DND-41 (cell line): ENCODE measurements at regions not wholly inside any gene's neighbourhood (a gene's known extent, or its start where the extent isn't known, plus 50 kb on each side); places are given as distances from the start of the nearest gene placed in this dataset.

Source experiments
- ATAC-seq: fragments of 200-7000 bp; cut with Tn5 transposase; 3 replicates; pipeline ENCODE4 v1.9.1; 2021; ENCODE audit warnings: low read depth; ENCODE audit not compliant: insufficient read depth
- DNase-seq: peaks from one replicate; pipeline ENCODE4 v3.0.0-alpha.2; 2020
- H2AFZ ChIP-seq: 2 replicates; pipeline ENCODE4 v1.6.0; 2012; ENCODE audit warnings: low read depth, low read length
- H3K27ac ChIP-seq: 2 replicates; pipeline ENCODE4 v1.5.1; 2012; ENCODE audit warnings: low read length, inconsistent platforms
- H3K27me3 ChIP-seq: fragments of 200-600 bp; sonication (generic); 2 replicates; pipeline ENCODE4 v1.6.0; 2012; ENCODE audit warnings: low read length, mild to moderate bottlenecking, inconsistent platforms; ENCODE audit not compliant: insufficient read depth, poor library complexity
- H3K36me3 ChIP-seq: 2 replicates; pipeline ENCODE4 v1.5.1; 2012; ENCODE audit warnings: low read length, inconsistent platforms; ENCODE audit not compliant: insufficient read depth
- H3K4me1 ChIP-seq: 2 replicates; pipeline ENCODE4 v1.5.1; 2012; ENCODE audit warnings: mild to moderate bottlenecking, low read length; ENCODE audit not compliant: insufficient read depth
- H3K4me2 ChIP-seq: 2 replicates; pipeline ENCODE4 v1.6.0; 2012; ENCODE audit warnings: mild to moderate bottlenecking, moderate library complexity, low read length, inconsistent platforms; ENCODE audit not compliant: insufficient read depth
- H3K4me3 ChIP-seq, 2 experiments: fragments of 200-600 bp in 1 of 2; shearing (Covaris generic) in 1 of 2; 2 replicates each; pipeline ENCODE4 v1.5.1; 2012 to 2016; ENCODE audit warnings: inconsistent platforms in 2 of 2, low read length in 2 of 2, mild to moderate bottlenecking in 2 of 2, low read depth in 1 of 2, moderate library complexity in 1 of 2
- H3K79me2 ChIP-seq: 2 replicates; pipeline ENCODE4 v1.6.0; 2012; ENCODE audit warnings: low read length, inconsistent platforms; ENCODE audit not compliant: insufficient read depth
- H3K9ac ChIP-seq: 2 replicates; pipeline ENCODE4 v1.6.0; 2012; ENCODE audit warnings: low read depth, mild to moderate bottlenecking, inconsistent platforms, low read length, moderate library complexity
- H3K9me3 ChIP-seq: 2 replicates; pipeline ENCODE4 v1.5.1; 2012; ENCODE audit warnings: low read length, moderate library complexity, mild to moderate bottlenecking, inconsistent platforms; ENCODE audit not compliant: insufficient read depth, severe bottlenecking
- H4K20me1 ChIP-seq: 2 replicates; pipeline ENCODE4 v1.6.0; 2012; ENCODE audit warnings: low read length; ENCODE audit not compliant: insufficient read depth
- CTCF ChIP-seq: IDR thresholded peaks from 2 replicates; pipeline ENCODE4 v1.5.1; 2012; ENCODE audit warnings: borderline replicate concordance, low read length, moderate library complexity, mild to moderate bottlenecking; ENCODE audit not compliant: poor library complexity, severe bottlenecking; ENCODE audit errors: extremely low read depth
- EZH2 ChIP-seq: IDR thresholded peaks from 3 replicates; pipeline ENCODE4 v1.6.1; 2012; ENCODE audit warnings: borderline replicate concordance, low read depth, mild to moderate bottlenecking, moderate library complexity, low read length, inconsistent platforms; ENCODE audit not compliant: severe bottlenecking

- peaks cover 5% of the 10 kb centered on the region for H3K9me3 ChIP-seq
- no peak overlapping the region for H3K27ac ChIP-seq
- peaks cover 19% of the 10 kb centered on the region for H3K27me3 ChIP-seq
- no peaks in the 10 kb centered on the region for H3K4me1 ChIP-seq
- H3K79me2 ChIP-seq = no peaks in the 10 kb centered on the region
- no peak for TF ChIP-seq EZH2
- no peak for TF ChIP-seq CTCF
- no peak overlapping the region for H3K9ac ChIP-seq
- H3K4me3 ChIP-seq = no peak overlapping the region
- H3K4me2 ChIP-seq = no peak overlapping the region
- no peak overlapping the region for H2AFZ ChIP-seq
- DNase-seq = no peak
- no peak for ATAC-seq
- no peaks in the 10 kb centered on the region for H4K20me1 ChIP-seq
- no peaks in the 10 kb centered on the region for H3K36me3 ChIP-seq
Observed at GRCh38 chr1:38275960-38276359, 229.4 kb upstream of the POU3F1 start.

- no peak for TF ChIP-seq CTCF
- no peak for TF ChIP-seq EZH2
- Histone ChIP-seq H3K9me3 (peaks cover 5% of the 10 kb centered on the region), H3K36me3 (no peaks in the 10 kb centered on the region), H3K79me2 (no peaks in the 10 kb centered on the region), H3K27me3 (peaks cover 27% of the 10 kb centered on the region), H3K4me1 (no peaks in the 10 kb centered on the region), H2AFZ (no peak overlapping the region), H4K20me1 (0 out of 2 replicates have a peak, but pooled peaks cover 5% of the 10 kb centered on the region), H3K4me3 (no peak overlapping the region), H3K4me2 (no peak overlapping the region), H3K9ac (no peak overlapping the region), H3K27ac (no peak overlapping the region)
- DNase-seq (no peak), ATAC-seq (no peak)
Observed at GRCh38 chr1:38274974-38275373, 228.4 kb upstream of the POU3F1 start.

- H3K4me1 ChIP-seq = no peaks in the 10 kb centered on the region
- H4K20me1 ChIP-seq = 0 out of 2 replicates have a peak, but pooled peaks cover 5% of the 10 kb centered on the region
- no peak overlapping the region for H3K9ac ChIP-seq
- H3K36me3 ChIP-seq = no peaks in the 10 kb centered on the region
- ATAC-seq (no peak), DNase-seq (no peak)
- no peak overlapping the region for H3K4me3 ChIP-seq
- H3K27me3 ChIP-seq = peaks cover 37% of the 10 kb centered on the region
- H3K9me3 ChIP-seq = no peaks in the 10 kb centered on the region
- H3K4me2 ChIP-seq = no peak overlapping the region
- TF ChIP-seq EZH2 = no peak
- TF ChIP-seq CTCF = no peak
- no peaks in the 10 kb centered on the region for H3K79me2 ChIP-seq
- no peak overlapping the region for H3K27ac ChIP-seq
- no peak overlapping the region for H2AFZ ChIP-seq
Observed at GRCh38 chr1:38273196-38273804, 226.7 kb upstream of the POU3F1 start.

GRCh38 chr1:38272515-38272914 lies 225.9 kb upstream of the POU3F1 start:
- no peak overlapping the region for H3K9ac ChIP-seq
- 0 out of 2 replicates have a peak, but pooled peaks cover 5% of the 10 kb centered on the region for H4K20me1 ChIP-seq
- no peak for DNase-seq
- no peak overlapping the region for H3K27ac ChIP-seq
- H2AFZ ChIP-seq = no peak overlapping the region
- H3K36me3 ChIP-seq = no peaks in the 10 kb centered on the region
- ATAC-seq = no peak
- no peak overlapping the region for H3K4me2 ChIP-seq
- no peaks in the 10 kb centered on the region for H3K9me3 ChIP-seq
- H3K4me3 ChIP-seq = no peak overlapping the region
- no peaks in the 10 kb centered on the region for H3K79me2 ChIP-seq
- peaks cover 43% of the 10 kb centered on the region for H3K27me3 ChIP-seq
- TF ChIP-seq CTCF = no peak
- TF ChIP-seq EZH2 = no peak
- H3K4me1 ChIP-seq = no peaks in the 10 kb centered on the region
